ENCODE measurements at regions not wholly inside any gene's neighbourhood (a gene's known extent, or its start where the extent isn't known, plus 50 kb on each side); places are given as distances from the start of the nearest gene placed in this dataset.

- DNase-seq, result no peak
These were observed 191.9 kb upstream of the LRIG1 start for GRCh38 chr3:66692766-66693150.

- no peak for DNase-seq
These were observed 192.7 kb upstream of the LRIG1 start for GRCh38 chr3:66693461-66694031.

- DNase-seq, result no peak
These were observed 201.3 kb upstream of the LRIG1 start for GRCh38 chr3:66702126-66702525.

GRCh38 chr3:66703501-66703900 lies 202.7 kb upstream of the LRIG1 start:
- no peak for DNase-seq

- no peak for DNase-seq
These were observed 204.3 kb upstream of the LRIG1 start for GRCh38 chr3:66705076-66705475.

- DNase-seq, result no peak
These were observed 206.1 kb upstream of the LRIG1 start for GRCh38 chr3:66706890-66707289.

GRCh38 chr3:66709532-66709931 lies 208.7 kb upstream of the LRIG1 start:
- no peak for DNase-seq

GRCh38 chr3:66712210-66712609 lies 211.4 kb upstream of the LRIG1 start:
- no peak for DNase-seq

- DNase-seq, result no peak
These were observed 213.1 kb upstream of the LRIG1 start for GRCh38 chr3:66713921-66714320.

- DNase-seq, result no peak
These were observed 215.0 kb upstream of the LRIG1 start for GRCh38 chr3:66715806-66716205.

GRCh38 chr3:66717806-66718205 lies 217.0 kb upstream of the LRIG1 start:
- no peak for DNase-seq

- no peak for DNase-seq
These were observed 219.1 kb upstream of the LRIG1 start for GRCh38 chr3:66719796-66720356.

- DNase-seq, result no peak
These were observed 219.7 kb upstream of the LRIG1 start for GRCh38 chr3:66720508-66720907.

GRCh38 chr3:66722675-66723074 lies 221.9 kb upstream of the LRIG1 start:
- DNase-seq, result no peak

GRCh38 chr3:66723231-66723630 lies 222.4 kb upstream of the LRIG1 start:
- DNase-seq, result no peak

GRCh38 chr3:66729687-66730393 lies 229.0 kb upstream of the LRIG1 start:
- DNase-seq, result no peak

- DNase-seq, result no peak
These were observed 238.0 kb upstream of the LRIG1 start for GRCh38 chr3:66738625-66739365.

- no peak for DNase-seq
These were observed 239.4 kb upstream of the LRIG1 start for GRCh38 chr3:66740260-66740659.

GRCh38 chr3:66744521-66744920 lies 243.7 kb upstream of the LRIG1 start:
- DNase-seq, result no peak

GRCh38 chr3:66744986-66745385 lies 244.2 kb upstream of the LRIG1 start:
- no peak for DNase-seq

- DNase-seq, result no peak
These were observed 246.4 kb upstream of the LRIG1 start for GRCh38 chr3:66747261-66747660.

- no peak for DNase-seq
These were observed 246.9 kb upstream of the LRIG1 start for GRCh38 chr3:66747696-66748095.

GRCh38 chr3:66748175-66748876 lies 247.5 kb upstream of the LRIG1 start:
- no peak for DNase-seq

All from NCI-H748 treated with DMSO at 0.1 percent for 48 hours (cell line).